DOHH2 (cell line): ENCODE measurements at regions not wholly inside any gene's neighbourhood (a gene's known extent, or its start where the extent isn't known, plus 50 kb on each side); places are given as distances from the start of the nearest gene placed in this dataset.
"Not testable (repeated sequence)": the region's sequence is repeated elsewhere in the genome, so short reads cannot be mapped to it uniquely, and the experiment has no call there.

Experiments
- CTCF ChIP-seq: fragments of 200-600 bp; sonication (generic); IDR thresholded peaks from one replicate; pipeline ENCODE4 v1.5.1; 2014; ENCODE audit warnings: antibody characterized with exemption, mild to moderate bottlenecking, low read depth, low read length; ENCODE audit not compliant: poor library complexity, severe bottlenecking
- EZH2phosphoT487 ChIP-seq: fragments of 200-600 bp; sonication (generic); IDR thresholded peaks from 2 replicates; pipeline ENCODE4 v1.6.1; 2017; ENCODE audit warnings: borderline replicate concordance, mild to moderate bottlenecking, antibody characterized with exemption, low read length, moderate library complexity, mixed read lengths

- TF ChIP-seq CTCF, EZH2phosphoT487: not testable (repeated sequence)
Measured at GRCh38 chr1:234811824-234812223, 201.8 kb upstream of the IRF2BP2 start.
